ENCODE measurements at regions not wholly inside any gene's neighbourhood (a gene's known extent, or its start where the extent isn't known, plus 50 kb on each side); places are given as distances from the start of the nearest gene placed in this dataset.

GRCh38 chr5:112579599-112580170, 158.0 kb upstream of the APC start:
- BruUV-seq (replicated peaks): no TSS peak
- no peak overlapping the region for H3K4me3 ChIP-seq
- no peak for FAIRE-seq
- 6% methylated on average over 1 of the region's 1 CpG for WGBS (ENCODE audit: insufficient coverage, low coverage, missing lambda C conversion rate)
- H3K9me3 ChIP-seq (replicated peaks; ENCODE audit: control insufficient read depth, insufficient read depth, low read depth, low read length): no peaks in the 10 kb centered on the region
- no peak for ATAC-seq
- H3K4me2 ChIP-seq (ENCODE audit: insufficient read depth, low read length): no peak overlapping the region
- no peaks in the 10 kb centered on the region for H3K79me2 ChIP-seq (ENCODE audit: control insufficient read depth, insufficient read depth, low read length)
- ChIA-PET CTCF (ENCODE audit: low intra/inter-chr PET ratio) (no interaction called here), POLR2A (no interaction called here)
- TF ChIP-seq CBX8 (IDR thresholded peaks at IDR 0.05; ENCODE audit: borderline replicate concordance, extremely low read depth, low read depth, low read length, poor library complexity, severe bottlenecking) (no peak), PHF21A (IDR thresholded peaks at IDR 0.05; ENCODE audit: borderline replicate concordance, low read depth) (no peak), ZNF79 (CRISPR knock-in tag; IDR thresholded peaks at IDR 0.05; ENCODE audit: low read depth) (no peak)
- H3K36me3 ChIP-seq (ENCODE audit: control insufficient read depth, insufficient read depth, low read length): no peaks in the 10 kb centered on the region
- no peak overlapping the region for H3K27ac ChIP-seq (ENCODE audit: extremely low read depth, low read depth, low read length)
- in situ Hi-C loops (cut with MboI): no loop called here
- intact Hi-C loops (cut with micrococcal nuclease): no loop called here
- H3K9me1 ChIP-seq (ENCODE audit: control insufficient read depth, insufficient read depth, low read length): no peaks in the 10 kb centered on the region
- H4K20me1 ChIP-seq (replicated peaks; ENCODE audit: control insufficient read depth, insufficient read depth, low read length): no peaks in the 10 kb centered on the region
- H3K27me3 ChIP-seq (ENCODE audit: control insufficient read depth in 2 of 2, insufficient read depth in 2 of 2, low read length in 2 of 2): peaks cover 0 to 22% of the 10 kb centered on the region in 2 experiments; a peak in 3 of 5 replicates
- H3K9ac ChIP-seq (ENCODE audit: insufficient read depth in 1 of 2, low read depth in 2 of 2, low read length in 2 of 2): no peak overlapping the region
- no peak for DNase-seq (ENCODE audit: extremely low read depth in 1 of 4, low spot score in 3 of 4)
- peaks cover 0 to 5% of the 10 kb centered on the region in 2 experiments; a peak in 1 of 5 replicates for H3K4me1 ChIP-seq (replicated peaks in 1 of 2; ENCODE audit: control insufficient read depth in 2 of 2, insufficient read depth in 2 of 2, low read length in 2 of 2)
- H2AFZ ChIP-seq (ENCODE audit: low read depth, low read length): no peak overlapping the region

DNA sequence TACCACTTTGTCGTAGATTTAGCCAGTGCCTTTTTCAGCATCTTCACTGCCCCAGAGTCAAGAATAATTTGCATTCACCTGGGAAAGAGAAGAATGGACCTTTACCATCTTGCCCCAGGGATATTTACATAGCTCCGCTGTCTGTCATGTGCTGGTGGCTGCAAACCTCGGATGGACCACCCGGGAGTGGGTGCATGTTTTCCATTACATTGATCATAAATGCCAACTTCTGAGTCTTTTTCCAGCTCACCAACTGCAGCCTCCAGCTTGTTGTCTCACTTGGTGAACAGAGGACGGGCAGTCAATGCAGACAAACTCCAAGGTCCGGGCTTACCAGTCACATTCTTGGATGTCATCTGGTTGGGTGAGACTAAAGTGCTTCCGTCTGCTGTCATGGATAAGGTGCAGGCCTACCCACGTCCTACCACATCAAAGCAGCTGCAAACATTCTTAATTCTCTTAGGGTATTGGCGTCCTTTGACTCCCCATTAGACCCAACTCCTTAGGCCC, 155.8 kb upstream of the APC start:
- no peaks in the 10 kb centered on the region for H3K9me3 ChIP-seq (replicated peaks; ENCODE audit: control insufficient read depth, insufficient read depth, low read depth, low read length)
- intact Hi-C loops (cut with micrococcal nuclease) (no loop called here), in situ Hi-C loops (cut with MboI) (no loop called here)
- no TSS peak for BruUV-seq (replicated peaks)
- ChIA-PET CTCF (ENCODE audit: low intra/inter-chr PET ratio) (no interaction called here), POLR2A (no interaction called here)
- no peak overlapping the region for H3K4me2 ChIP-seq (ENCODE audit: insufficient read depth, low read length)
- peak in 1 of 4 experiments; percentile 11 for DNase-seq (ENCODE audit: extremely low read depth in 1 of 4, low spot score in 3 of 4)
- WGBS (ENCODE audit: insufficient coverage, low coverage, missing lambda C conversion rate): 10% methylated on average over 9 of the region's 9 CpGs
- H3K79me2 ChIP-seq (ENCODE audit: control insufficient read depth, insufficient read depth, low read length): no peaks in the 10 kb centered on the region
- no peak overlapping the region for H3K4me3 ChIP-seq
- H3K27me3 ChIP-seq (ENCODE audit: control insufficient read depth in 2 of 2, insufficient read depth in 2 of 2, low read length in 2 of 2): peaks cover 0 to 11% of the 10 kb centered on the region in 2 experiments; a peak in 3 of 5 replicates
- H3K9ac ChIP-seq (ENCODE audit: insufficient read depth in 1 of 2, low read depth in 2 of 2, low read length in 2 of 2): no peak overlapping the region
- H3K9me1 ChIP-seq (ENCODE audit: control insufficient read depth, insufficient read depth, low read length): no peaks in the 10 kb centered on the region
- H3K36me3 ChIP-seq (ENCODE audit: control insufficient read depth, insufficient read depth, low read length): no peaks in the 10 kb centered on the region
- H4K20me1 ChIP-seq (replicated peaks; ENCODE audit: control insufficient read depth, insufficient read depth, low read length): no peaks in the 10 kb centered on the region
- TF ChIP-seq TCF3 (CRISPR knock-in tag; IDR thresholded peaks at IDR 0.05): peak; percentile 34; the same call in 1 of the 2 replicates
- TF ChIP-seq CBFA2T3 (IDR thresholded peaks at IDR 0.05): peak; percentile 29
- TF ChIP-seq TEAD4 (IDR thresholded peaks at IDR 0.05; ENCODE audit: low read length): 0 out of 2 replicates have a peak, but pooled peaks have one; percentile 35
- no peak for TF ChIP-seq TEAD4 (CRISPR knock-in tag; IDR thresholded peaks at IDR 0.05; ENCODE audit: borderline replicate concordance)
- no peak for TF ChIP-seq LARP7 (IDR thresholded peaks at IDR 0.05)
- no peak for TF ChIP-seq ZNF121 (CRISPR knock-in tag; conservative IDR thresholded peaks at IDR 0.05)
- H3K4me1 ChIP-seq (replicated peaks in 1 of 2; ENCODE audit: control insufficient read depth in 2 of 2, insufficient read depth in 2 of 2, low read length in 2 of 2): peaks cover 7 to 15% of the 10 kb centered on the region in 2 experiments; a peak in 3 of 5 replicates
- H3K27ac ChIP-seq (ENCODE audit: extremely low read depth, low read depth, low read length): no peak overlapping the region
- no peak overlapping the region for H2AFZ ChIP-seq (ENCODE audit: low read depth, low read length)
- no peak for FAIRE-seq
- no peak for ATAC-seq
